ENCODE measurements at regions not wholly inside any gene's neighbourhood (a gene's known extent, or its start where the extent isn't known, plus 50 kb on each side); places are given as distances from the start of the nearest gene placed in this dataset.

- DNase-seq (ENCODE audit: low read depth, low spot score): no peak
- Histone ChIP-seq H3K4me3 (ENCODE audit: low read depth in 2 of 2, low read length in 2 of 2) (no peak overlapping the region), H3K27ac (ENCODE audit: low read length) (no peak overlapping the region), H3K36me3 (ENCODE audit: control insufficient read depth, insufficient read depth, low read length) (no peaks in the 10 kb centered on the region), H3K27me3 (ENCODE audit: control insufficient read depth, insufficient read depth, low read length) (no peaks in the 10 kb centered on the region), H3K9me3 (ENCODE audit: control insufficient read depth, insufficient read depth, low read depth, low read length) (no peaks in the 10 kb centered on the region), H3K4me1 (ENCODE audit: control insufficient read depth, insufficient read depth, low read length) (no peaks in the 10 kb centered on the region)
- no peak for ATAC-seq
- no TSS peak for BruUV-seq (replicated peaks)
- ChIA-PET CTCF (no interaction called here), POLR2A (no interaction called here)
- intact Hi-C loops (cut with micrococcal nuclease; ENCODE audit: unreplicated experiment) (no loop called here), in situ Hi-C loops (cut with HindIII; ENCODE audit: low pct_unique_long_range_greater_than_20kb, low sequenced_read_pairs) (no loop called here)
- TF ChIP-seq REST (IDR thresholded peaks at IDR 0.05; ENCODE audit: insufficient read depth in 1 of 2, low read depth in 2 of 2, low read length in 1 of 2) (no peak), SIN3A (IDR thresholded peaks at IDR 0.05; ENCODE audit: borderline replicate concordance, insufficient read depth, low read depth, low read length) (no peak)
- TF ChIP-seq, protein P1, sequence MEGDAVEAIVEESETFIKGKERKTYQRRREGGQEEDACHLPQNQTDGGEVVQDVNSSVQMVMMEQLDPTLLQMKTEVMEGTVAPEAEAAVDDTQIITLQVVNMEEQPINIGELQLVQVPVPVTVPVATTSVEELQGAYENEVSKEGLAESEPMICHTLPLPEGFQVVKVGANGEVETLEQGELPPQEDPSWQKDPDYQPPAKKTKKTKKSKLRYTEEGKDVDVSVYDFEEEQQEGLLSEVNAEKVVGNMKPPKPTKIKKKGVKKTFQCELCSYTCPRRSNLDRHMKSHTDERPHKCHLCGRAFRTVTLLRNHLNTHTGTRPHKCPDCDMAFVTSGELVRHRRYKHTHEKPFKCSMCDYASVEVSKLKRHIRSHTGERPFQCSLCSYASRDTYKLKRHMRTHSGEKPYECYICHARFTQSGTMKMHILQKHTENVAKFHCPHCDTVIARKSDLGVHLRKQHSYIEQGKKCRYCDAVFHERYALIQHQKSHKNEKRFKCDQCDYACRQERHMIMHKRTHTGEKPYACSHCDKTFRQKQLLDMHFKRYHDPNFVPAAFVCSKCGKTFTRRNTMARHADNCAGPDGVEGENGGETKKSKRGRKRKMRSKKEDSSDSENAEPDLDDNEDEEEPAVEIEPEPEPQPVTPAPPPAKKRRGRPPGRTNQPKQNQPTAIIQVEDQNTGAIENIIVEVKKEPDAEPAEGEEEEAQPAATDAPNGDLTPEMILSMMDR (IDR thresholded peaks at IDR 0.05): no peak
Observed at GRCh38 chrX:97682991-97683840, 799.5 kb downstream of the RPA4 start.

DNA sequence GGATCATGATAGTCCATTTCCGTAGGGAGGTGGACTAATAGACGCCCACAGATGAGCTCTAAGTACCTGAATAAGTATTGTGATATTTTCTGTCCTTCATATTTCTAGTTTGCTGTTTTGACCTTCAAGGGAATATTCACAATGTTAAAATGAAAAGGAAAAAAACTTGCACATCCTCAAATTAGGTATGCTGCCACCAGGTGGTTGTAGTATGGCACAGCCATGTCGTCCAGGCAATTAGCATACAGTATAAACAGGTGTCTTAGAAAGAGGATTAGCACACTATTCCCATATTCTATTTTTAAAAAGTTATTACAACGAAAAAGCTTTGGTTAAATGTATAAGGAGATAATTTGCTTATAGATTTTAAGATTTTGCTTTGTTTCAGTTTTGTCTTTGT is 802.0 kb downstream of the RPA4 start:
- Histone ChIP-seq H3K36me3 (ENCODE audit: control insufficient read depth, insufficient read depth, low read length) (no peaks in the 10 kb centered on the region), H3K9me3 (ENCODE audit: control insufficient read depth, insufficient read depth, low read depth, low read length) (no peaks in the 10 kb centered on the region), H3K4me1 (ENCODE audit: control insufficient read depth, insufficient read depth, low read length) (no peaks in the 10 kb centered on the region), H3K27me3 (ENCODE audit: control insufficient read depth, insufficient read depth, low read length) (no peaks in the 10 kb centered on the region), H3K4me3 (ENCODE audit: low read depth in 2 of 2, low read length in 2 of 2) (no peak overlapping the region), H3K27ac (ENCODE audit: low read length) (no peak overlapping the region)
- no TSS peak for BruUV-seq (replicated peaks)
- TF ChIP-seq, protein P1 (IDR thresholded peaks at IDR 0.05): peak; percentile 66; the same call in 1 of the 2 replicates
- TF ChIP-seq SIN3A (IDR thresholded peaks at IDR 0.05; ENCODE audit: borderline replicate concordance, insufficient read depth, low read depth, low read length): no peak
- no peak for TF ChIP-seq POLR2AphosphoS5 (IDR thresholded peaks at IDR 0.05; ENCODE audit: low read depth, low read length)
- no peak for TF ChIP-seq REST (IDR thresholded peaks at IDR 0.05; ENCODE audit: insufficient read depth in 1 of 2, low read depth in 2 of 2, low read length in 1 of 2)
- no peak for TF ChIP-seq TCF7L2 (IDR thresholded peaks at IDR 0.05; ENCODE audit: low read depth, low read length)
- CTCF ChIA-PET: no interaction called here
- DNase-seq (ENCODE audit: low read depth, low spot score) (peak; percentile 12), ATAC-seq (no peak)
- in situ Hi-C loops (cut with HindIII; ENCODE audit: low pct_unique_long_range_greater_than_20kb, low sequenced_read_pairs) (no loop called here), intact Hi-C loops (cut with micrococcal nuclease; ENCODE audit: unreplicated experiment) (loop anchor here (5.0 kb wide), 1 partner anchor 913 kb away; no protein-coding TSS in a partner anchor)
- POLR2A ChIA-PET: no interaction called here
